H4 (cell line): ENCODE measurements at regions not wholly inside any gene's neighbourhood (a gene's known extent, or its start where the extent isn't known, plus 50 kb on each side); places are given as distances from the start of the nearest gene placed in this dataset.

Experiments used
- DNase-seq: peaks from one replicate; pipeline ENCODE4 v3.0.0-alpha.2; 2015; ENCODE audit warnings: low spot score

- no peak for DNase-seq
Measured at GRCh38 chr11:112539741-112540140, 279.1 kb upstream of the PLET1 start.

DNA sequence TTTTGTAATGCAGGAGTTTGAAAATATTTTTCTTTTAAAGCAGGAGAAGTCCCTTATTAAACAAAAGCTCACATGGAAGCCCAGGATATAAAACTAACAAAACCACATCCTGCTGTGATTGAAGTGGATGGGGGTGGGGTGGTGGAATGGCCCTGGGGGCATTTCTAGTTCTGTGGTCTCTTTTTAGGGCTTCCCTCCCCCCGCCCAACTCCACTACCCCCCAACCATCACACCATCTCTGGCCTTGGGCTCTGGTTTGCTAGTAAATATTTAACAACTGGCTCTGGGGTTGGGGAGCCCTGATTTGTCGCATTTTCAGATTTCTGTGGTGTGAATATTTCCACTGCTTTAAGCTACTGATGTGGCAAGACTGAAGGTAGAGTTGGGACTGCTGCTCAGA is 279.6 kb upstream of the PLET1 start:
- peak; percentile 15 for DNase-seq

DNA sequence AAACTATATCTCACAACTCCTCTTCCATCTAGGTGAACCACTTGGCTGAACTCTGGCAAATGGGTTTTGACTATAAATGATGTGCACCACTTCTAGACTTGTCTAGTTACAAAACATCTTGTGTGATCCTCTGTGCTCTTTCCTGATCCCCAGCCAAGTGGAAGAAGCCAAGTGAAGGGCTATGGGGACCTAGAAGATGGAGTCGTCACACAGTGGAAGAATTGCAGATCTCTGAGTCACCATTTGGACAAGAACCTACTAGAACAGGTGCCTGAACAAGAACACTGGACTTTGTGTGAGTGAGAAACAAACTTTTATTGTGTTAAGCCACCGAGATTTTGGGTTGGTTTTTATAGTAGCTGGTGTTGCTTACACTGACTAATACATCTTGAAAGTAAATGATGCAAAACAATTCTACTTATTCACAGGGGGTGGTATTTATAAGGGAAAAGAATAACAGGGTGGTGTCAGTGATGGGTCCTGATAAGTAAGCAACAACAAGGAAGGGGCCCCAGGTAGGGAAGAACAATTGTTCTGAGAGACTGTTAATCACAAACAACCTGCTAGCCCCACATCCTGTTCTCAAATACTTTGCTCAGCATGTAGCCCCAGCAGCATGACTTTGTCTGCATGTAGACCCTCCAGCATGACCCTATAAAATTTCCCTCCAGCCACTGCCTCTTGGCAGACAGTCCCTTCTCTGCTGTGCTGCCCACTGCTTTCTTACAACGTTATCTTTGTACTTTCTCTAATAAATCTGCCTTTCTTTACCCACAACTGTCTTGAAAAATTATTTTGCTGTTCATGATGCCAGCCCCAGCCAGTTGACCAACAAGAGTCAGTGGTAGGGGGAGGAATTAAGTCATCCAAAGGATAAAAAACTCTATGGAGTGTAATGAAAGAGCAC is 280.7 kb upstream of the PLET1 start:
- DNase-seq, result no peak

DNA sequence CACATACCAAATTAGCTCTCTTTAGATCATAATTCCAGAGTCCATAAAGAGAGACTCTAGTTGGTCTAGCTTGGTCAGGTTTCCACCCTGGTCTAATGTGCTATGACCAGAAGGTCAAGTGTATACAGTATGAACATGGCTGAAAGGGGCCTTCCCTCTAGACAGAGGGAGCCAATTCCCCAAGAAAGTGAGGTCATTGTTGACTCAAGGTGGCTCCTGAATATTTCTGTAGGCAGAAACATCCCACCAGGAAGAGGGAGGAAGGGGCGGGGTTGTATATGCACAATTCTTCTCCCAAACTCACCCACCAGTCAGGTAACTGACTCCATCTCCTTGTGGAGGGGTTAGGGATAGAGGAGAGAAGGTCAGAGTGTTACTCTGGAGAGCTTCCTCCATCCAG is 281.8 kb upstream of the PLET1 start:
- no peak for DNase-seq

- no peak for DNase-seq
Measured at GRCh38 chr11:112543390-112543789, 282.7 kb upstream of the PLET1 start.

- DNase-seq, result no peak
Measured at GRCh38 chr11:112548641-112549040, 288.0 kb upstream of the PLET1 start.

DNA sequence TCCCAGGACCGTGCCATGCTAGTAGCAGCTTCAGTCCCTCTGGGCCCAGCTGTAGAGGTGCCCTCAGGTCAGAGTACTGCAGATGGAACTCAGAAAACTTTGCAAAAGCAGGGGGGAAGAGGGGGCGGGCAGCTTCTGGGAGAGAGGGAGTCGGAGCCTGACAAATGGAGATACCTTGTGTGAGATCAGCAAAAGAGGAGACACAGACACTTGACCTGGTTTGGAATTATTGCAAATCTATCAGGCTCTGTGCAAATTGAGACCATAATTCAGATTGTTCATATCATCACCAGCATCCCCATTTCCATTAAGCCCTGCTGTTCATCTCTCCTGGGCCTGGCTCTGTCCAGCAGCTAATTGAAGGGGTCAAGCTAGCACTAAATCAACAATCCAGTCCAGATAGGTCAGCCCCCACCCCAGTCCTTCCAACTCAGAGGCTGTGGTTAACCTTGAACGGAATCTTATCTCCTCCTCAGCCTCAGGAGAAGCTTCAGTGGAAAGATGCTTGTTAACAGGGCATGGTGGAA is 292.6 kb upstream of the PLET1 start:
- DNase-seq, result no peak

DNA sequence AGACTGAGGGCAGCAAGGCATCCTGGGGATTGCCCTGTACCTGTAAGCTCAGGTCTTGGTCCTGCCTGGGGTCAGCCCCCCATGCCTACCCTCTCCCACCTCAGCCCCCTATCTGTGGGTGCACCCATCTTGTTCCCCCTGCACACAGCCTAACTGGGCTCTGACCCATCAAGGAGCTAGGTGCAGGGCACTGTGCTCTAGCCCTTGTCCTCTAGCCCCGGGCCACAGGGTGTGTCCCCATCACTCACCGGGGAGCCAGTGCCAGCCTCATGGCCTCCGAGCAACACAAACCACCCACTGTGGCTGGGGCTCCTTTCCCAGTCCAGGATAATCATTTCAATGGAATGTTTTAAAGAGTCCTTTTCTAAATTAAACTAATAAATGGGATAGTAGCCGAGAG is 293.9 kb upstream of the PLET1 start:
- no peak for DNase-seq

GRCh38 chr11:112555491-112556364 is 295.1 kb upstream of the PLET1 start:
- DNase-seq, result peak; percentile 32

- no peak for DNase-seq
Measured at GRCh38 chr11:112558691-112559090, 298.0 kb upstream of the PLET1 start.

- no peak for DNase-seq
Measured at GRCh38 chr11:112563808-112564207, 303.1 kb upstream of the PLET1 start.

DNA sequence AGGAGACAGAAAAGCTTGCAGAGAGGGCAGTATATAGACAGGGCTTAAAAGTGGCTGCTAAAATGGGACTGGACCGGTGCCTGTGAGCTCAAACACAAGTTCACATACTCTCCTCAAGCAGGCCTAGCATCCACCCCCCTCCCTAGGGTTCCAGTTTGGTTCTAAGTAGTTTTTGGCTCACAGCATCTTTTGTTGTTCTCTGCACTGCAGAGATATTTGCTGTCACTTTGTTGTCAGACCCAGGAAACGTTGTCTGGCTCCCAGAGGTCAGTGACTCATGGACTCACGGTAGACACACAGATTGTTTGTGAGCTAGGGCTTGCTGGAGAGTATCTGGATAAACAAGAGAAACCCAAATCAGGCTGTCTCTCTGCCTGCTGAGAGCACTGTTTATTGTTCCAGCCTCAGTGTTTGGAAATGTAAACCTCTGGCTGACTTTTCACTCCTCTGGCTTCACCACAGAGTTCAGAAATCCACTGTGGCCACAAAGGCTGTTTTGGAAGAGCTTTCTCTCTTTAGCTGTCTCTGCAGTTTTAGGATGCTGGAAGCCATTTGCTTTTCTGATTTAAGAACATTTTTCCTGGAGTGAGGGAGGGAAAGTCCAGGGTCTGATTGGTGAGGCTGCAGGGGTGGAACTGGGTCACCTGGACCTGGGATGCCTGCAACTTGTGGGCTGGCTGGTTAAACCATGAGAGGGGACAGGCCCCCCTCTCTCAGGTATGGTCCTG is 303.7 kb upstream of the PLET1 start:
- DNase-seq, result peak; percentile 94

GRCh38 chr11:112565551-112565950 is 304.9 kb upstream of the PLET1 start:
- DNase-seq, result no peak

DNA sequence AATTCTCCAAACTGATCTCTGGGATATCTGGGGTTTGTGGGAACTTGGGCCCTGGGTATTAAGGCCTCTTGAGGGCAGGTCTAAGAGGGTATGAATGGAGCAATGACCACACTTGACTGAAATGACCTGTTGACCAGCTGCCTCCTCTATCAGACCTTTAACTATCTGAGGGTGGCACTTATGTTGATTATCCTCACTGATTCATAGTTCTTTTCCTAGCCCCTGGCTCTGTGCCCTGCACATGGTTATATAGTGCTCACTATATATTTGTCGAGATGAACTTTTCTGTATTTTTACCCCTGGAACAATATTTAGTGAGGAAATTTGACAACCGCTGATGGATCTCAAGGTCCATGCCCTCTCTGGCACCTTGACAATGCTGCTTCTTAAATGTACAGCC is 305.5 kb upstream of the PLET1 start:
- no peak for DNase-seq

DNA sequence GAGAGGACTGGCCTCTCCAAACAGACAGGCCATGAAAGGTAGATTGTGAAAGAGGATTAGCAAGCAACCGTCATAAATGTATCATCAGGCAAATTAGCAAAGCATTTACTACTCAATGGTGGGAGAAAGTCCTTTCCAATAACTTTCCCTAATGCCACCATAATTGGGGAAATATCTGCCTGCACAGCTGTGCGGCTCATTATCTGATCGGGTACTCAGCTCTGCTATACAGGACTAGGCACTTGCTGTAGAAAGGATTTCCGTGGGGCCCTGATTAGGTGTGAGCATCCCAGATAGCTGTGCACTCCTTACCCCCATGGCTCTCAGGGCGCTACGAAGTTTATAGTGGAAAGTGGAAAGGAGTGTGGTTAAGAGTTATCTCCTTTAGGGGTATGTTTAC is 309.7 kb upstream of the PLET1 start:
- no peak for DNase-seq

DNA sequence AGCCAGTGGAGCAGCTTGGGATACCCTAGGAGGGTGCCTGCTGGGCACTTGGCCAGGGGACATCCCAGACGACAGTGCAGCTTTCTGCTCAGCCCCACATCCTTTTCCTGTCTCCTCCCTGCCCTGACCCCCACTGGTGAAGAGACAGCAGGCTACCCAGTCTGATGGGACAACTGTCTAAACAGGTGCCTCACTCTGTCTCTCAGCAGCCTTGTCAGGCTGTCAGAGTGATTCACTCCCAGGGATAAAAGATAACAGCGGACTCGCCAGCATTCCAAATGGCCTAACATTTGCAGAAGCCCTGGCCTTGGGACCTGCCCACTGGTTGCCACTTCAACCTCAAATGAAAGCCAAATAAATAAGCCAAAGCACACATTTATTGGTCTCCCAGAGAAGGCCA is 318.6 kb upstream of the PLET1 start:
- no peak for DNase-seq

DNA sequence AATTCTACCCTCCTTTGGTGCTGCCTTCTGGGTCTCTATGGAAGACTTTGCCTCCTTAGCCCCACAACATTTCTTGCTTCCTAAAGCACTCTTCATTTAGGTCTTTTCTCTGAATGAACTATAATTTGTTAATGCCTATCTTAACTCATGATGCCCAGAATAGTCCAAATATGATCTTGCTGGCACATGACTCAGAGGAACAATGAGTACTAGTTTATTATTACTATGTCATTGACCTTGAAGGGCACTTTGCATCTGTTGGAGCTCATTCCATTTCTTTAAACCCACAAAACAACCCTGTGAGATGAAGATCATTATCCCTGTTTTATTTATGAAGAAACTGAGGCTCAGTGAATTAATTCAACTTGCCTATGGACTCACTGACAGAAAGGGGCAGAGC is 320.2 kb upstream of the PLET1 start:
- DNase-seq, result no peak

DNA sequence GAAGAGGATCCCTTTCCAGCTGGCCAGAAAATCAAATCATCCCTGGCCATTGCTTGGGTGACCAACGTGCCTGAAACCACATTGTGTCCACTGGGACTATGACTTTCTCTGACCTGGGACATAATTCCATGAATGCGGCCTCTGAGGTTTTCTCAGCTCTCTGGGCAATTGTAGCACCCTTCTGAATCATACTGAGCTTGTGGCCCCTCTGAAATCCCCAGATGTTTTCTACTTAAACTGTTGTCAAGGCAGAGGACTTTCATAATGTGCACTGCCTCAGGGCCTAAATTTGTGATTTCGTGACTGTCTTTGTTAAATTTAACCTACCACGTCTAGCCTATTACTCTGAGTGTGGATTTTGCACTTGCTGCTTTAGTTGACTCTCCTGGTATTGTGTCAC is 321.1 kb upstream of the PLET1 start:
- no peak for DNase-seq

GRCh38 chr11:112582366-112582765 is 321.7 kb upstream of the PLET1 start:
- no peak for DNase-seq

DNA sequence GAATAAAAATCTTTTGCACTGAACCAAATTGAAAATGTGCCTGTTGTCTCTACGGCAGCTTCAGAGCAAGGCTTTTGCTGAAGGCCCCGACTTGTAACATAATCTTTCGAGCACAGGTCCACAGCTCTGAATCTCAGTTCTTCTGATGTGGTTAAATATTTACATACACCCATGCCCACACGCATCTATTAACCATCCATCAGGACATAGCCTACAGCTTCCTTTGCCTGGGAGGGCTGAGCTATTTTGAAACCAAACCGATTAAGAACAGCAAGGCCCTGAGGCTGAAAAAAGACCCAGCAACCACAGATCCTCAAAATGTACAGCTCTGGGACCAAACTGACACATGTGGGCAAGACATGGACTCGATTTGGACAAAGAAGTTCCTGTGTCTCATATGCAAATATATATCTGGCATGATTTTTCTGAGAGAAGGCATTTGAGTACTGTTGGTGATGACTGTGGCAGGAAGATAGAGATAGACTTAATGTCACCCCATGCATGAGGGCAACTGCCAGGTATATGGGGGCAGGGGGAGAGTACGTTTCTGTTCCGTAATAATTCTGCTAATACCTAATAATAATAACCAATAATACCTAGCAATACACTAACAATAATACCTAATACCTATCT is 322.7 kb upstream of the PLET1 start:
- DNase-seq, result no peak

DNA sequence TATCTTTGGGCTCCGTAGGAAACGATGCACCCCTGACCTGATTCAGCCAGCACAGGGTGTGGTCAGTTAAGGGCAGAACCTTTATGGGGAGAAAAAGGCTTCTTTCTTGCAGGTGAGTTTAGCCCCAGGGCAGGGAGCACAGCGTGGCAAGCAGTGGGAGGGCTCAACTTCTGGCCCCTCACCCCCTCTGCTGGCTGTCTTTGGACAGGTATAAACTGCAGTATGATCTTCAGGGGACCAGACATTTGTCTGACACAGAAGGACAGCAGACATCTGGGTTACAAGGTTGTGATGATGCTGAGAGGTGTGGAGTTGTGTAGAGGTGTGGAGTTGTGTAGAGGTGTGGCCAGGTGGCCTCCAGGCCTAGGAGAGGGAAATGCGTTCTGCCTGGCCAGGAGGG is 324.0 kb upstream of the PLET1 start:
- no peak for DNase-seq

- DNase-seq, result no peak
Measured at GRCh38 chr11:112587664-112588063, 327.0 kb upstream of the PLET1 start.
